ENCODE measurements at regions not wholly inside any gene's neighbourhood (a gene's known extent, or its start where the extent isn't known, plus 50 kb on each side); places are given as distances from the start of the nearest gene placed in this dataset.
"Not testable (repeated sequence)": the region's sequence is repeated elsewhere in the genome, so short reads cannot be mapped to it uniquely, and the experiment has no call there.

DNA sequence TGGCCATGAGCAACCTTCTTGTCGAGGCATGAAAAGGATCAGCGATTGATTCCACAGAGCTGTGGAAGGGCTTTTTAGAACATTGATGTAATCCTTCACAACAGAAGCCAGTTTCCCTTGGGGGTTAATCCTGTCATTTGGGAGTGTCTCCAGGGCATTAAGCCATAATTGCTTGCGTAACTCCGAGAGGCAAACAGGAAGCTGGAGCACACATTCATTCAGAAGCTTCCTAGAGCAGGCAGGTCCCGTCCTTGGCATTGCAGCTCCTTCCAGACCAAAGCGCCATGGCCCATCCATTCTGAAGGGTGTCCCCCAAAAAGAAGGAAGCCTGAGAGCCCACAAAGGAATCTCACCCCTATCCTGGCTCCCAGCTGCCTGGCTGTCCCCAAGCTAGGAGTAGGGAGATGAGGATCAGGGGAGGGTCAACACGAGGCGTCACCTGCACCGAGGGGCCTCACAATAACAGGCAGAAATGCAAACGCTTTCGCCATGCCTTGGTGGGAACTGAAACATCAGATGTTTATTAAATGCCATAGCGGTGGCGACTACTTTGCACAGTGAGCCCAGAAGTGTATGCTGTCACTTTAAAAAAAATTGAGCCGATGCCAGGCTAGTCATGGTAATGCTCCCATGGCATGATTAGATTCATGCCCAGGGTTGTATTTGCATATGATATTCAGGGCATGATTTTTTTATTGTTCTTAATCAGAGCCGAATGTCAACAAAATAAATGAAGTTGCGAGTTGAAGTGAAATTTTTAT is 339.4 kb downstream of the BCL11A start:
- Histone ChIP-seq H3K9me3 (ENCODE audit: control insufficient read depth in 2 of 2, insufficient read depth in 1 of 2, low read length in 1 of 2) (no peaks in the 10 kb centered on the region), H3K27ac (ENCODE audit: low read depth in 1 of 2, low read length in 1 of 2) (peak overlapping the region in 1 of 2 donors; percentile 68), H3K27me3 (ENCODE audit: control insufficient read depth in 2 of 2, insufficient read depth in 1 of 2, low read length in 1 of 2) (no peaks in the 10 kb centered on the region), H3K4me3 (ENCODE audit: low read length in 2 of 2) (no peak overlapping the region), H3K36me3 (ENCODE audit: control insufficient read depth in 2 of 2, insufficient read depth in 2 of 2, low read length in 1 of 2) (no peaks in the 10 kb centered on the region), H3K4me1 (ENCODE audit: control insufficient read depth in 2 of 2, insufficient read depth in 2 of 2, low read length in 2 of 2) (peaks cover 9 to 12% of the 10 kb centered on the region in 2 donors)
- WGBS, result 93% methylated on average over 16 of the region's 16 CpGs
- DNase-seq (ENCODE audit: low read depth in 6 of 9, low spot score in 9 of 9), result no peak

- Histone ChIP-seq H3K27ac (ENCODE audit: low read depth in 1 of 2, low read length in 1 of 2) (no peak overlapping the region), H3K4me1 (ENCODE audit: control insufficient read depth in 2 of 2, insufficient read depth in 2 of 2, low read length in 2 of 2) (peaks cover 9 to 10% of the 10 kb centered on the region in 2 donors), H3K36me3 (ENCODE audit: control insufficient read depth in 2 of 2, insufficient read depth in 2 of 2, low read length in 1 of 2) (no peaks in the 10 kb centered on the region), H3K9me3 (ENCODE audit: control insufficient read depth in 2 of 2, insufficient read depth in 1 of 2, low read length in 1 of 2) (peaks cover 0 to 1% of the 10 kb centered on the region in 2 donors), H3K4me3 (ENCODE audit: low read length in 2 of 2) (no peak overlapping the region), H3K27me3 (ENCODE audit: control insufficient read depth in 2 of 2, insufficient read depth in 1 of 2, low read length in 1 of 2) (no peaks in the 10 kb centered on the region)
- WGBS, result 84% methylated on average over 3 of the region's 3 CpGs
- no peak for DNase-seq (ENCODE audit: low read depth in 6 of 9, low spot score in 9 of 9)
Measured at GRCh38 chr2:60212181-60212945, 341.1 kb downstream of the BCL11A start.

GRCh38 chr2:60189006-60189405 is 364.4 kb downstream of the BCL11A start:
- H3K36me3 ChIP-seq (ENCODE audit: control insufficient read depth in 2 of 2, insufficient read depth in 2 of 2, low read length in 1 of 2); DNase-seq (ENCODE audit: low read depth in 6 of 9, low spot score in 9 of 9); H3K27me3 ChIP-seq (ENCODE audit: control insufficient read depth in 2 of 2, insufficient read depth in 1 of 2, low read length in 1 of 2); H3K4me1 ChIP-seq (ENCODE audit: control insufficient read depth in 2 of 2, insufficient read depth in 2 of 2, low read length in 2 of 2); H3K4me3 ChIP-seq (ENCODE audit: low read length in 2 of 2); H3K27ac ChIP-seq (ENCODE audit: low read depth in 1 of 2, low read length in 1 of 2): not testable (repeated sequence)
- peaks cover 0 to 14% of the 10 kb centered on the region in 2 donors for H3K9me3 ChIP-seq (ENCODE audit: control insufficient read depth in 2 of 2, insufficient read depth in 1 of 2, low read length in 1 of 2)
- 99% methylated on average over 19 of the region's 19 CpGs for WGBS

DNA sequence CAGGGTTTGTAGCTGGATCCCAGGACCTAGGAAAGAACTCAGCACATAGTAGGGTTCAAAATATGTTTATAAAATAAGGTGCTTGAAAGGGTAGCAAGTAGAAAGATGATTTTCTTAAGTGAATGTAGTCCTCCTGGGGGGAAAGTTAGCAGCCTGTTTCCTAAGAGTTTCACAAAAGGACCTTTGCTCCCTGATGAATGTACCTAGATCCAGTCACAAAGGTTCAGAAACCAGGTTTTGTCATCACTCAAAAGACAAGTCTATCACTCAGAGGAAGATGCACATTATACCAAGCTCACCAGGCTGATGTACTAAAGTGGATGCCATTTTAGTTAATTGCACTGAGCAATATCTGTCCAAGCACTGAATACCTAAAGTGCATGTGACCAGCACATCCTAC is 378.2 kb downstream of the BCL11A start:
- H3K36me3 ChIP-seq (ENCODE audit: control insufficient read depth in 2 of 2, insufficient read depth in 2 of 2, low read length in 1 of 2), result no peaks in the 10 kb centered on the region
- H3K4me3 ChIP-seq (ENCODE audit: low read length in 2 of 2), result no peak overlapping the region
- H3K9me3 ChIP-seq (ENCODE audit: control insufficient read depth in 2 of 2, insufficient read depth in 1 of 2, low read length in 1 of 2), result no peaks in the 10 kb centered on the region
- no peak for DNase-seq (ENCODE audit: low read depth in 6 of 9, low spot score in 9 of 9)
- H3K27ac ChIP-seq (ENCODE audit: low read depth in 1 of 2, low read length in 1 of 2), result no peak overlapping the region
- H3K4me1 ChIP-seq (ENCODE audit: control insufficient read depth in 2 of 2, insufficient read depth in 2 of 2, low read length in 2 of 2), result peaks cover 13 to 19% of the 10 kb centered on the region in 2 donors
- H3K27me3 ChIP-seq (ENCODE audit: control insufficient read depth in 2 of 2, insufficient read depth in 1 of 2, low read length in 1 of 2), result no peaks in the 10 kb centered on the region

DNA sequence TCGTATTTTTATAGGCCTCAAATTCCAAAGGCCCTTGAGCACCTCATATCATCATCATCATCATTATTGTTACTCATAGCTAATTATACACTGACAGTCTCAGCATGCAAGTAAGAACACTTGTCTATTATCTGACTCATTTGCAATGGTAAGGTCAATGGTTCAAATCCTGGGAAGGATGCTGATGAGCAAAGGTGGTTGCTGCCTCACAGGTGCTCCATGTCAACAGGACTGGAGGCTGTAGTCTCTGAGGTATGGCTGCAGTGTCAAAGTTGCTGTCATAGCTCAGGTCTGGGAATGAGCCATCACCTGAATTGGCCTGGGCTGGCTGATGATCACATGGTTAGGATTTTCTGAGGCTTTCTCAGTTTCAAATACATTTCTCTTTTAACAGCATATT is 379.3 kb downstream of the BCL11A start:
- no peak overlapping the region for H3K27ac ChIP-seq (ENCODE audit: low read depth in 1 of 2, low read length in 1 of 2)
- 97% methylated on average over 1 of the region's 1 CpG for WGBS
- peaks cover 13 to 19% of the 10 kb centered on the region in 2 donors for H3K4me1 ChIP-seq (ENCODE audit: control insufficient read depth in 2 of 2, insufficient read depth in 2 of 2, low read length in 2 of 2)
- H3K9me3 ChIP-seq (ENCODE audit: control insufficient read depth in 2 of 2, insufficient read depth in 1 of 2, low read length in 1 of 2), result no peaks in the 10 kb centered on the region
- H3K36me3 ChIP-seq (ENCODE audit: control insufficient read depth in 2 of 2, insufficient read depth in 2 of 2, low read length in 1 of 2), result no peaks in the 10 kb centered on the region
- DNase-seq (ENCODE audit: low read depth in 6 of 9, low spot score in 9 of 9), result no peak
- H3K4me3 ChIP-seq (ENCODE audit: low read length in 2 of 2), result no peak overlapping the region
- no peaks in the 10 kb centered on the region for H3K27me3 ChIP-seq (ENCODE audit: control insufficient read depth in 2 of 2, insufficient read depth in 1 of 2, low read length in 1 of 2)

GRCh38 chr2:60172801-60173200 is 380.7 kb downstream of the BCL11A start:
- H3K36me3 ChIP-seq (ENCODE audit: control insufficient read depth in 2 of 2, insufficient read depth in 2 of 2, low read length in 1 of 2), result no peaks in the 10 kb centered on the region
- H3K27me3 ChIP-seq (ENCODE audit: control insufficient read depth in 2 of 2, insufficient read depth in 1 of 2, low read length in 1 of 2), result no peaks in the 10 kb centered on the region
- peak in 8 of 9 donors; percentile 29 to 80 (median 54) for DNase-seq (ENCODE audit: low read depth in 6 of 9, low spot score in 9 of 9)
- peak overlapping the region; percentile 25 to 74 for H3K27ac ChIP-seq (ENCODE audit: low read depth in 1 of 2, low read length in 1 of 2)
- H3K9me3 ChIP-seq (ENCODE audit: control insufficient read depth in 2 of 2, insufficient read depth in 1 of 2, low read length in 1 of 2), result no peaks in the 10 kb centered on the region
- peak overlapping the region in 1 of 2 donors; percentile 3 for H3K4me3 ChIP-seq (ENCODE audit: low read length in 2 of 2)
- WGBS, result 34% methylated on average over 3 of the region's 3 CpGs
- H3K4me1 ChIP-seq (ENCODE audit: control insufficient read depth in 2 of 2, insufficient read depth in 2 of 2, low read length in 2 of 2), result peaks cover 13 to 25% of the 10 kb centered on the region in 2 donors

DNA sequence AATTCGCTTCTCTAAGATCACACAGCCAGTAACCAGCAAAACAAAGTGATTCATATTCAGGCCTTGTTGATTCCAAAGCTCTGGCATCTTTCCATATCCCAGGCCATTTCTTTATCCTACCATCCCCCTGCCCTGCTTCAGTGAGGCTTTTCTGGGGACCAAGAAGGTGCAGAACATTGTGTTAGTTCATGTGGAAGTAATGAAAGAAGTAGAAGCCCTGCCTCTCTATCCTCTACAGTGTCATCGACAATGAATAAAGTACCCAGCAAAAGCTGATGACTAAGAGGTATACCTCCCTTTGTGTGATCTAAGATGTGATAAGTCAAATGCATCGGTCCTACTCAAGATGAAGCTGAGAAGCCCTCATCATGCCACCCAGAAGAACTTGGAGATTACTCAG is 383.2 kb downstream of the BCL11A start:
- H3K9me3 ChIP-seq (ENCODE audit: control insufficient read depth in 2 of 2, insufficient read depth in 1 of 2, low read length in 1 of 2), result peaks cover 0 to 2% of the 10 kb centered on the region in 2 donors
- peaks cover 13 to 25% of the 10 kb centered on the region in 2 donors for H3K4me1 ChIP-seq (ENCODE audit: control insufficient read depth in 2 of 2, insufficient read depth in 2 of 2, low read length in 2 of 2)
- no peaks in the 10 kb centered on the region for H3K36me3 ChIP-seq (ENCODE audit: control insufficient read depth in 2 of 2, insufficient read depth in 2 of 2, low read length in 1 of 2)
- no peaks in the 10 kb centered on the region for H3K27me3 ChIP-seq (ENCODE audit: control insufficient read depth in 2 of 2, insufficient read depth in 1 of 2, low read length in 1 of 2)
- WGBS, result 95% methylated on average over 3 of the region's 3 CpGs
- H3K4me3 ChIP-seq (ENCODE audit: low read length in 2 of 2), result no peak overlapping the region
- no peak overlapping the region for H3K27ac ChIP-seq (ENCODE audit: low read depth in 1 of 2, low read length in 1 of 2)
- DNase-seq (ENCODE audit: low read depth in 6 of 9, low spot score in 9 of 9), result no peak

GRCh38 chr2:60168247-60168646 is 385.2 kb downstream of the BCL11A start:
- Histone ChIP-seq H3K27ac (ENCODE audit: low read depth in 1 of 2, low read length in 1 of 2) (no peak overlapping the region), H3K27me3 (ENCODE audit: control insufficient read depth in 2 of 2, insufficient read depth in 1 of 2, low read length in 1 of 2) (no peaks in the 10 kb centered on the region), H3K36me3 (ENCODE audit: control insufficient read depth in 2 of 2, insufficient read depth in 2 of 2, low read length in 1 of 2) (no peaks in the 10 kb centered on the region), H3K4me3 (ENCODE audit: low read length in 2 of 2) (no peak overlapping the region), H3K9me3 (ENCODE audit: control insufficient read depth in 2 of 2, insufficient read depth in 1 of 2, low read length in 1 of 2) (peaks cover 0 to 2% of the 10 kb centered on the region in 2 donors), H3K4me1 (ENCODE audit: control insufficient read depth in 2 of 2, insufficient read depth in 2 of 2, low read length in 2 of 2) (peaks cover 11 to 29% of the 10 kb centered on the region in 2 donors)
- no peak for DNase-seq (ENCODE audit: low read depth in 6 of 9, low spot score in 9 of 9)
- WGBS, result 97% methylated on average over 3 of the region's 3 CpGs

DNA sequence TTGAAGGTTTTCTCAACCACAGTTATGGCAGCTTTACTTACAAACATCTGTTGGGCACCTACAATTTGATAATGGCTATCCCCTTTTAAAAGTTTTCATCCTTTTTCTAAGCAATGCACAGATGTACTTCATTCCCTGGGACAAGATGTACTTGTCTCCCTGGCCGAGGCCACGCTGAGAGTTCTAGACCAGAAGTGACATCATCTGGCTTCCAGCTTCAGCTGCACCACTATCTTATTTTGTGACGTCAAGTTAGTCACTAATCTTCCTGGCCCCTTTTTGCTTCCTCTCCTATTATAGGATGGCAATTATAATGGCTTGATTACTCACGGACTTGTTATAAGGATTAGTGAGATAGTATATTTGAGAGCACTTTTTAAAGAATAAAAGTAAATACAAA is 386.4 kb downstream of the BCL11A start:
- 92% methylated on average over 4 of the region's 4 CpGs for WGBS
- DNase-seq (ENCODE audit: low read depth in 6 of 9, low spot score in 9 of 9), result no peak

More for the DNA sequence above, 386.4 kb downstream of the BCL11A start:
- Histone ChIP-seq H3K4me3 (ENCODE audit: low read length in 2 of 2) (no peak overlapping the region), H3K36me3 (ENCODE audit: control insufficient read depth in 2 of 2, insufficient read depth in 2 of 2, low read length in 1 of 2) (no peaks in the 10 kb centered on the region), H3K4me1 (ENCODE audit: control insufficient read depth in 2 of 2, insufficient read depth in 2 of 2, low read length in 2 of 2) (peaks cover 3 to 18% of the 10 kb centered on the region in 2 donors), H3K9me3 (ENCODE audit: control insufficient read depth in 2 of 2, insufficient read depth in 1 of 2, low read length in 1 of 2) (peaks cover 0 to 2% of the 10 kb centered on the region in 2 donors), H3K27me3 (ENCODE audit: control insufficient read depth in 2 of 2, insufficient read depth in 1 of 2, low read length in 1 of 2) (no peaks in the 10 kb centered on the region), H3K27ac (ENCODE audit: low read depth in 1 of 2, low read length in 1 of 2) (no peak overlapping the region)
